ENCODE measurements at regions not wholly inside any gene's neighbourhood (a gene's known extent, or its start where the extent isn't known, plus 50 kb on each side); places are given as distances from the start of the nearest gene placed in this dataset.
"Not testable (repeated sequence)": the region's sequence is repeated elsewhere in the genome, so short reads cannot be mapped to it uniquely, and the experiment has no call there.

DNA sequence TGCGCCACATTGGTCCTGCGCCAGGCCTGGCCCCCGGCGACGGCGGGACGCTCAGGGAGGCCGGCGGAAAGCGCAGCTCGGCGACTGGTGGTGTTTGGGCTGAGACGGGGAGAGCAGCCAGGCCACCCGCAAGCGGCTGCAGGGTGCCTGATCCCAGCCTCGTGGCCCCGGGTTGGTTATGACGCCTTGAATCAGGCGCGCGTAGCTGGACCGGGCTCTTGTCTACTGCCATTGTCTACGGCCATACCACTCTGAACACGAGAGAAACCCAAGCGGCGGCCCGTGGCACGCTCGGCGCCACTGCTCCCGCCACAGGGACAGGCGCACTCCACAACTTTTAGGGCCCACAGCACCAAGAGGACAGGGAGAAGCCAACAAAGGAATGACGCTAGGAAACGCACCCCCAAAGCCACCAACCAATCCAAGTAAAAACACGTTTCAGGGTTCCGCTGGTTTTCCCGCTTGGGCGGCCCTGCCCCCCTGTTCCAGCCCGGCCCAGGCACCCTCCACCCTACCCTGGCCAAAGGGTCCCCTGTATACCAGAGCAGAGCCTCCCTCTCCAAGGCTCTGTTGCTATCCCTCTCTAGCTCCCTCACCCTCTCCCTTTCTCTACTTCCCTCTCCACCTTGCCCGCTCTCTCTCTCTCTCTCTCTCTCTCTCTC, 1849.3 kb upstream of the DEFB115 start:
- peaks cover 5% of the 10 kb centered on the region for H3K36me3 Mint-ChIP-seq (ENCODE audit: low read depth)
- H3K4me1 Mint-ChIP-seq (ENCODE audit: low read depth) = no peaks in the 10 kb centered on the region
- H3K27me3 Mint-ChIP-seq = peaks cover 4% of the 10 kb centered on the region
- intact Hi-C loops (cut with micrococcal nuclease) = no loop called here
- no peak overlapping the region for H3K4me3 Mint-ChIP-seq
- no peak overlapping the region for H3K27ac Mint-ChIP-seq
- TF ChIP-seq CTCF (IDR thresholded peaks at IDR 0.05) = no peak
- ChIA-PET CTCF (no interaction called here), POLR2A (no interaction called here)
- peaks cover 27% of the 10 kb centered on the region for H3K9me3 Mint-ChIP-seq
- ATAC-seq = no peak
- no peak for DNase-seq

- ATAC-seq; DNase-seq; H3K4me3 Mint-ChIP-seq; H3K27me3 Mint-ChIP-seq; CTCF ChIA-PET; H3K27ac Mint-ChIP-seq; intact Hi-C loops (cut with micrococcal nuclease); H3K4me1 Mint-ChIP-seq (ENCODE audit: low read depth); H3K36me3 Mint-ChIP-seq (ENCODE audit: low read depth); POLR2A ChIA-PET: not testable (repeated sequence)
- peaks cover 27% of the 10 kb centered on the region for H3K9me3 Mint-ChIP-seq
Observed at GRCh38 chr20:29408707-29409106, 1848.8 kb upstream of the DEFB115 start.

GRCh38 chr20:29409160-29409689, 1848.2 kb upstream of the DEFB115 start:
- H3K27me3 Mint-ChIP-seq; ATAC-seq; H3K36me3 Mint-ChIP-seq (ENCODE audit: low read depth); CTCF ChIA-PET; H3K27ac Mint-ChIP-seq; intact Hi-C loops (cut with micrococcal nuclease); H3K4me1 Mint-ChIP-seq (ENCODE audit: low read depth); H3K4me3 Mint-ChIP-seq; POLR2A ChIA-PET; DNase-seq: not testable (repeated sequence)
- H3K9me3 Mint-ChIP-seq = peaks cover 27% of the 10 kb centered on the region

DNA sequence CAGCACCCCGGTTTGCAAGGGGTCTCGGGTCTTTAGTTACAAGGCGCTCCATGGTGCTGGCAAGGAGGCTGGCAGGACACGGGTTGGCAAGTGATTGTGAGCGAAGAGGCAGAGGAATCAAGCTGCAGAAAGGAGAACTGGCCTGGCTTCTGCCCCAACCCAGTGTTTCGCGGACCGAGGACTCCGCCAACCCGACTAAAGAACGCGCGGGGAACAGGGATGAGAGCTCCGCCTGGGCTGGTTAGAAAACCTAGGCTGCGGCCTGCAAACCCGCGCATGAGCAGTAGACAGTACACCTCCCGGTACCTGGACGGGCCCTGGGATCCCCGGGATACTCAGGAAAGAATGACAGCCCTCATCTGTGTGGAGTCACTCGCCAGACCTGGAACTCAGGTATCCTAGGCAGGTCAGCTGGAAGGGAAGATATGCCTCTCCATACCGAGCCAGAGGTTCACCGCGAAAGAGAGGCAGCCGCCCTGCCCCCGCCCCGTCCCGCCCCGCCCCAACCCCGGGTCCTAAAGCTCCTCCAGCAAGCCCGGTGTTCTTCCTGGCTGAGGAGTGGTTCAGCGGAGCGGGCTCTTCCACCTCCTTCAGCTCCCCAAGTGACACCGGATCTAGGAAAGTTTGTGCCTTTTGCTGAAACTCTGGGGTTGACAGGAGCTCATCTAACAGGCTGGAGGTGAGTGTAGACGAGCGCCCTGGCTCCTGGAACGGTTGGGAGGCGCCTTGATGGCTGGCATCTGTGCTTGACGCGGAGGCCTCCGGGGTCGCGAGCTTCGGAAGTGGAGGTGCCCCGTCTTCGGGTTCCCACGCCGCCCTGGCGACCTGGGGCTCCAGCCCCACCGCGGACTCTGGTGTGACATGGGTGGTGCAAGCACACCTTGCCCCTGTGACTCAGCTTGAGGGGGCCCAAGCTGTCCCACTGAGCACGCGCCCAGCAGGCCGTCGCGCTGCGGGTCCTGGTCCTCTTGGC, 1847.3 kb upstream of the DEFB115 start:
- DNase-seq = no peak
- CTCF ChIA-PET = no interaction called here
- intact Hi-C loops (cut with micrococcal nuclease) = no loop called here

DNA sequence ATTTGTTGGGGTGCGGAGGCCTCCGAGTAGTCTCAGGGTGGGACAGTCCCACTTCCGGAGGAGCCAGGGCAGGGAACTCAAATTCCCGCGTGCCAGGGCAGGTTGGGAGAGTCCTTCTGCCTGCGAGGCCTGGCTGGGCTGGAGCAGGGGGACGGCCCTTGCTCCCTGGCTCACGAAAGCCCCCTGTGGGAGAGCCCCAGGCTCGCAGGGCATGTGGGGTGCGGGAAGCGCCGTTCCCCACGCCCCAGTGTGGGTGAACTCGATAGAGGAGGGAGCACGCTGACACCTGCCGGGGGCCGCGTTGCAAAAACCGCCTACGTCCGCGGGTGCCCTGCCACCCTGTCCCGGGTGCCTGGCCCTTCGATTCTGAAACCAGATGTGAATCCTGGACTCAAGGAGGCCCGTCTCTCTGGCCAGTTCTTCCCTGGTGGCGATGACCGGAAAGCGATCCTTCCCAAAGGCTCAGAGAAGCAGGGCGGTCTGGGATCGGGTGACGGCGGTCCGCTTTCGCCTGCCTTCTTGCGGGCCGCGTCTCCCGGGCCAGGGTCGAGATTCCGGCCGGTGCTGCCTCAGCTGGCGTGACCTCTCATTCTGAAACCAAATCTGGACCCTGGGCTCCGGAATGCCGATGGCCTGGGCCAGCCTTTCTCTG, 1846.5 kb upstream of the DEFB115 start:
- Mint-ChIP-seq H3K9me3 (peaks cover 20% of the 10 kb centered on the region), H3K27me3 (peaks cover 4% of the 10 kb centered on the region), H3K36me3 (ENCODE audit: low read depth) (peaks cover 5% of the 10 kb centered on the region), H3K4me3 (no peak overlapping the region), H3K27ac (no peak overlapping the region), H3K4me1 (ENCODE audit: low read depth) (no peaks in the 10 kb centered on the region)
- ATAC-seq = no peak
- POLR2A ChIA-PET = no interaction called here
- CTCF ChIA-PET = no interaction called here
- no peak for DNase-seq
- intact Hi-C loops (cut with micrococcal nuclease) = no loop called here
- TF ChIP-seq CTCF (IDR thresholded peaks at IDR 0.05) = no peak

More for the DNA sequence above, 1847.3 kb upstream of the DEFB115 start:
- no peaks in the 10 kb centered on the region for H3K4me1 Mint-ChIP-seq (ENCODE audit: low read depth)
- H3K36me3 Mint-ChIP-seq (ENCODE audit: low read depth) = peaks cover 5% of the 10 kb centered on the region
- POLR2A ChIA-PET = no interaction called here
- H3K27me3 Mint-ChIP-seq = peaks cover 4% of the 10 kb centered on the region
- no peak for TF ChIP-seq CTCF (IDR thresholded peaks at IDR 0.05)
- H3K4me3 Mint-ChIP-seq = no peak overlapping the region
- ATAC-seq = no peak
- no peak overlapping the region for H3K27ac Mint-ChIP-seq
- H3K9me3 Mint-ChIP-seq = peaks cover 21% of the 10 kb centered on the region

DNA sequence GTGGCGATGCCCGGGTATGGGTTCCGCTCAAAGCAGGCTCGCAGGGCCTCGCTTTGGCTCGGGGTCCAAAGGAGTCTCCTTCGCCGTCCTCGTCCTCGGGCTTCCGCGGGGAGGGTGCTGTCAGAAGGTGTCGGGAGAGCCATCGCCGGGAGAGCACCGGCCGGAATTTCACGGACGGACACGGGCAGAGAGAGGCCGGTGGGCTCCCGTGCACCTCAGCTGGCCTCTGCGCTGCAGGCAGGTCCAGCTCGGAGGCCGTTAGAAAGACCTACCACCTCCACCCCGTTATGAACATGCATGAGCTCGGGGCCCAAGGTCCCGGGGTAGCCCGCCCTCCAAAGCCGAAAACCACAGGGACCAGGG, 1846.0 kb upstream of the DEFB115 start:
- H3K36me3 Mint-ChIP-seq (ENCODE audit: low read depth); H3K27me3 Mint-ChIP-seq; intact Hi-C loops (cut with micrococcal nuclease); H3K4me1 Mint-ChIP-seq (ENCODE audit: low read depth); CTCF ChIA-PET; H3K4me3 Mint-ChIP-seq; ATAC-seq; POLR2A ChIA-PET; DNase-seq; H3K27ac Mint-ChIP-seq: not testable (repeated sequence)
- H3K9me3 Mint-ChIP-seq = peaks cover 20% of the 10 kb centered on the region

Data from activated CD8-positive, alpha-beta T cell treated with anti-CD3 and anti-CD28 coated beads for 36 hours (primary cell).